HG03108 (cell line): ENCODE measurements at regions not wholly inside any gene's neighbourhood (a gene's known extent, or its start where the extent isn't known, plus 50 kb on each side); places are given as distances from the start of the nearest gene placed in this dataset.
"Not testable (repeated sequence)": the region's sequence is repeated elsewhere in the genome, so short reads cannot be mapped to it uniquely, and the experiment has no call there.

ENCODE experiments used
- ATAC-seq: cut with Tn5 transposase; IDR thresholded peaks from one replicate; pipeline ENCODE4 v1.9.1; 2021; ENCODE audit warnings: moderate library complexity; ENCODE audit not compliant: unreplicated experiment

GRCh38 chr11:97498891-97499290 lies 1109.1 kb downstream of the JRKL start:
- ATAC-seq: no peak

DNA sequence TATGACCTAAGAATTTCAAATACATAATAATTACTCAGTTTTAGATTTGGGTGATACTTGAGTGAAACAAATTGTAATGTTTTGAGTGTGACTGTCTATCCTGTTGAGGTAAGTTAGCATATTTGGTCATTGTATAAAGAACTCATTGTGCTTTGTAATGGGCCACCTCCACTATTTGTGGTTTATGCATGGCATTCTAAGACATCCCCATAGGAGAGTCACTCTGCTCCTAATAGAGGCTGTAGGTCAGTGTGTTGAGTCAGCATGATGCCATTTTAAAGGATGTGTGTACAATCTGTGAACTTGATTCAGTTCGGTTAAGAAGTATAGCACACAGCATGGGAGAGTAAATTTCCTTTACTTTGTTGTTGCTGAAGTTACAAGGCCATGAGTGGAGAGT lies 1112.4 kb downstream of the JRKL start:
- no peak for ATAC-seq

DNA sequence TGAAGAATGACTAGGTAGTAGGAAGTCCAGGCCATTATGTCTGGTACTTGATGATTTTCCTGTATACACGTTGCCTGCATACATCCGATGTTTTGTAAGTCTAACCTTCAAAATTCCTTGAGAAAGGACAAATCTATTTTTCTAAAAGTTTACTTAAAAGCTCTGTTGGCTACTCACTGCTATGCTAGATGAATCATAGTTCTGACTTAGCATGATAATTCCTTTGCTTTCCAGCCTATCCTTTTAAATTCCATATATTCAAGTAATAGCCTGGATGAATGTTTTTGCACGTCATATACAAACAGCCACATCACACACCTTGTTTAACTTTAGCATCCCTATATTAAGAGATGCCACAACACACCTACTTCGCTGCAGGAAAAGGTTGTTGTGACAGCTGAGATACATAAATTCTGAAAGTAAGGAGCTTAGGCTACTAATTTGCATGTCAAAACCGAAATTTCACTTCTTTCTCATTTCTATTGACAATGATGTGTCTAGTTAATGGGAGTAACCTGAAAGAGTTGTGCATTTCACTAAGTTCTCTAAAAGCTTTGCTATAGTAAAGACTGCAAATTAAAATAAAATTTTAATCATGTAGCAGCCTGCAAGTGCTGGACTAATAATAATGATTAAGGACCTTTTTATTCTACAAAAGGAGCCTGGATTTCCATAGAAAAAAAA lies 1116.4 kb downstream of the JRKL start:
- ATAC-seq: no peak

- no peak for ATAC-seq
Observed at GRCh38 chr11:97514446-97514845, 1124.6 kb downstream of the JRKL start.

DNA sequence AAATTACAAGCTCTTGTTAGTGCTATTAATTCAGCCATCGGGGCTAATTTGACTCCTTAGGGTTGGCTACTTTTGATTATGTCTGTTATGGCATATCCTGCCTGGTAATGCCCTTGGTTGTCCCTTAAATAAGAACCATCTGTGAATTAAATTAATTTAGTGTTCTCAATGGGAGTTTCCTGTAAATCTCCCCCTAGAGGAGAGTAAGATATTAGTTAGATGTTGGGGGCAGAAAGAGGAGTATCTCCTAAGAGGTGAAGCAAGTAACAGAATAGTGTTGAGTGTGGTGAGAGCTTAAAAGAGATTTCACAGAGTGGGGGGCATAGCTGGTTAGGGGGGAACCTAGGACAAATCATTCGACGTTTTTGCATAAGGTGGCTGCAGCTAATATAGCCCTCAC lies 1126.9 kb downstream of the JRKL start:
- ATAC-seq: no peak

DNA sequence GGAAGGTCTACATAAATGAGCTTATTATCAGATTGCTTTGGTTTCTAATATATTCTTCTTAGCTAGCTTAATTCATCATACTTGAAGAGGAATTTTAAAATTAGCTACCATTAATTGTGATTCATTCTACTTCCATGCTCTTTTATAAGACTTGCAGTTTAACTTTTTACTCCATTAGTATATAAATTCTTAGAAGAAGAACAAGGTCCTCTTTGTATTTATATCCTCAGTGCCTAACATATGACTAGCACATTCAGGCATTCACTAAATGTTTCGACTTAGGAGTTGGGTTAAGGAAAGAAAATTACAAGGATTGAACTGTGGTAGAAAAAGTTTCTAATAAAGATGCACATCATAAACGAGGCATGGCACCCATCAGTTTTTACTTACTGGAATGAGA lies 1135.5 kb downstream of the JRKL start:
- no peak for ATAC-seq

DNA sequence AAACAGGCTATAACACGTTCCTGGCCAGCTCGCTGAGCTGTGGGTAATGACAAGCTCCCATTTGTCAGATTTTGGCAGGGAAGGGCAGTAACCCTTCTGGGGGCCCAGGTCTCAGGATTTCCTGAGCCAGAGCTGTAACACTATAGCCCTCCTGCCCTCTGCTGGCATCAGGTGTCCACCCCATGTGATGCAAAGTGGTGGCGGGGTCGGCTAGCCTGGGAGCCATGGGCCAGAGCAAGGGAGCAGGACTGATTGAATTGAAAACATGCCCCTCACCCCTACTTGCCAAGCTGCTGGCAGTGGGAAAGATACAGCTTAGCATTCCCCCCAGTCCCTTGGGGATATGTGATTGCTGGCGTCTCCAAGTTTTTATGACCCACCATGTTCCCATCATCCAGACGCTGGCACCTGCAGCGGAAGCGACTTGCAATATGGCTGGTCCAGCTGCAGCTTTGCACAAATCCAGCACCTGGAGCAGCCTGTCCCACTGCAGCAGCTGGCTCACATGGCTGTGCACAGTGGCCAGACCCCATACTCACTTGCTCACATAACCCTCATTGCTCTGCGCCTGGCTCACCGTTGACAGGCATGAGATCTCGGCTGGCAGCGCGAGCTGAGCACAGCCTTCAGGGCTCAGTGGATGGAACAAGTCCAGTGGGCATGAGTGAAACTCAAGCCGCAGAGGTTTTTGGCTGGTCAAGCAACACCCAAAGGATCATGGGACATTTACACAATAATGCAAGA lies 1147.8 kb downstream of the JRKL start:
- no peak for ATAC-seq

GRCh38 chr11:97544431-97544830 lies 1154.6 kb downstream of the JRKL start:
- ATAC-seq: no peak

GRCh38 chr11:97548280-97548679 lies 1158.5 kb downstream of the JRKL start:
- no peak for ATAC-seq

DNA sequence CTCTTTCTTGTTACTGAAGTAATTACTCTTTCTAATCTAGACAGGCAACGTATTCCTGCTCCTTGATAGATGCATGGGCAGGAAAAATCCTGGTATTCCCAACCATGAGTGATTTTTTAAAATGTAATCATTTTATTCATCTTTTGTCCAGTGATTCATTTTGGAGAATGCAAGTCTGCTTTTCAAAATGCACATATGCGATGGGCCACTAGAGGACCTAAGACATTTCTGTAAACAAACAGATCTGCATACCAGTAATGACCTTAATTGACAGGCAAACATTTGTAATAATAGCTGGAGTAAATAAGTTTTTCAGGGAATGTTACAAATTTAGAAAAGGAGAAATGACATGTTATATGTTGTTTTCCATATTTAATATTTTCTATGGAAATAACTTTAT lies 1167.6 kb downstream of the JRKL start:
- no peak for ATAC-seq

GRCh38 chr11:97567801-97568200 lies 1178.0 kb downstream of the JRKL start:
- ATAC-seq: no peak

GRCh38 chr11:97570636-97571035 lies 1180.8 kb downstream of the JRKL start:
- ATAC-seq: no peak

- ATAC-seq: not testable (repeated sequence)
Observed at GRCh38 chr11:97573771-97574170, 1184.0 kb downstream of the JRKL start.

DNA sequence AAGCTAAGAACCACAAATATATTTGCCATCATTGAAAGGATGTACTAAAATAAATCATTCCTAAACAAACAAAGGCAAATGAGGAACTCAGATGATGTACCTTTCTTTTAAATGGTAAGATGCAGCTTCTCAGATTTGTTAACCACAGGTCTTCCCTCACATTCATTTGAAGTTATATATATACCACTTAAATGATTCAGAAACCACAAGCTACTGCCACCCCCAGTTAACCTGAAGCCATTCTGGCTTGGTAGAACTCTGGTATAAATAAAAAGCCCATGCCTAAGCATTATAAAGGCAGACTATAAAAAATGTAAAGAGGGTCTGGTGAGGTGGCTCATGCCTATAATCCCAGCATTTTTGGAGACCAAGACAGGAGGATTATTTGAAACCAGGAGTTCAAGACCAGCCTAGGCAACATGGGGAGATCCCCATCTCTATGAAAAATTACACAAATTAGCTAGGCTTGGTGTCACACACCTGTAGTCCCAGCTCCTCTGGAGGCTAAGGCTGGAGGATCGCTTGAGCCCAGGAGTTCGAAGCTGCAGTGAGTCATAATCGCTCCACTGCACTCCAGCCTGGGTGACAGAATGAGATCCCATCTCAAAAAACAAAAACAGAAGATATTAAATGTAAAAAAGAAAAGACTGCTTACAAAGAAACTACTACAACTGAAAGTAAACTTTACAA lies 1185.3 kb downstream of the JRKL start:
- no peak for ATAC-seq

- no peak for ATAC-seq
Observed at GRCh38 chr11:97607291-97608000, 1217.6 kb downstream of the JRKL start.

- ATAC-seq: no peak
Observed at GRCh38 chr11:97610000-97610399, 1220.2 kb downstream of the JRKL start.

GRCh38 chr11:97610854-97611253 lies 1221.0 kb downstream of the JRKL start:
- ATAC-seq: no peak

DNA sequence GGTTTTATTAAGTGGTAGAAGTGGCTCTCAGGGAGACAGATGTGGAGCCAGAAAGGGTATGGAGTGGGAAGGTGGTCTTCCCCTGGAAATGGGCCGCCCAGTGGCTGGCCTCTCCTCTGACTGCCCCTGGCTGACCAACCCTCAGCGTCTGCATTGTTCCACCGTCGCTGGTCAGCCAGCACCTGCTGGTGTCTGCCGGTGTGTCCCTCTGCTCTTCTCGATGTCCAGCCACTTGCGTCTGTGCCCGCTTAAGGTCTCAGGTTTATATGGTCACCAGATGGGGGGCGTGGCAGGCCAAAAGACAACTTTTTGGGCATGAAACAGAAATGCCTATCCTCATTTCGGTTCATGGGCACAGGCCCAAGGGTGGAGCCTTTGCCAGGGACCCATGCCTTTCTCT lies 1221.5 kb downstream of the JRKL start:
- ATAC-seq: no peak

GRCh38 chr11:97614606-97615005 lies 1224.8 kb downstream of the JRKL start:
- ATAC-seq: no peak

GRCh38 chr11:97615546-97615945 lies 1225.7 kb downstream of the JRKL start:
- ATAC-seq: no peak

DNA sequence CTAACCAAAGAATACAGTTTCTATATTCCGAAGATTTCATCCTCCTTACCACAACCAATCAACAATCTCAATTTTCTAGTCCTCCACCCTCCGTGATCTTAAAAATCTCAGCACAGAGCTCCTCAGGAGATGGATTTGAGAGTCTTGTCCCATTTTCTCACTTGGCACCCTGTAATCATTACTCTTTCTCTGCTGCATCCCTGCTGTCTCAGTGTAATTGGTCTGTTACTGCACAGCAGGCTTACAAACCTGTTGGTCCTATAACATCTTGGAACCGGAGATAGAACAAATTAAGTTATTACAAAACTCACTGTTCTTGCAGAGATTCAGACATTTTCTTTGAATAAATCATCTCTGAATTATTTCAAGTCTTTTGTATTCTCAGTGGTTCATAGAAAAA lies 1227.2 kb downstream of the JRKL start:
- no peak for ATAC-seq
